GM18868 (cell line): ENCODE measurements at regions not wholly inside any gene's neighbourhood (a gene's known extent, or its start where the extent isn't known, plus 50 kb on each side); places are given as distances from the start of the nearest gene placed in this dataset.
"Not testable (repeated sequence)": the region's sequence is repeated elsewhere in the genome, so short reads cannot be mapped to it uniquely, and the experiment has no call there.

Source experiments
- ATAC-seq: cut with Tn5 transposase; IDR thresholded peaks from one replicate; pipeline ENCODE4 v1.9.1; 2021; ENCODE audit warnings: mild to moderate bottlenecking, moderate library complexity; ENCODE audit not compliant: unreplicated experiment

GRCh38 chr2:62335612-62336011, 139.7 kb downstream of the B3GNT2 start:
- no peak for ATAC-seq

GRCh38 chr2:62334440-62335058, 138.6 kb downstream of the B3GNT2 start:
- ATAC-seq: peak; percentile 66

DNA sequence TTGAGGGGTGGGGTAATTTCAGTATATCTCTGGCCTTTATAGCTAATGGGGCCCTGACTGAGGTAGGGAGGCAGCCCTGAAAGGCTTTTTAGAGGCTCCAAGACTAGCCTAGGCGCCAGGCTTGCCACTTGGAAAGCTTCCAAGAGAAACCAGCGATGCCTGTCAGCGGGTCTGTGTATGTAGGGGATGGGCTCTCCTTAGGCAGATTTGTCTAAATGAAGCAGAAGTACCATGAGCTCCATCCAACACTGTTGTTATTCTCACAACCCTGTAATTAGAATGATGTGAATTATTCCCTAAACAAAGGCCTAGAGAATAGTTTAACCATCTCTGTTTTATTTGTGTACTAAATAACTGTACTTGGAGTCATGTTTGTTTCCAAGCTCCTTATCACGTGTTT, 138.1 kb downstream of the B3GNT2 start:
- ATAC-seq: no peak

GRCh38 chr2:62330959-62331358, 135.0 kb downstream of the B3GNT2 start:
- ATAC-seq: no peak

DNA sequence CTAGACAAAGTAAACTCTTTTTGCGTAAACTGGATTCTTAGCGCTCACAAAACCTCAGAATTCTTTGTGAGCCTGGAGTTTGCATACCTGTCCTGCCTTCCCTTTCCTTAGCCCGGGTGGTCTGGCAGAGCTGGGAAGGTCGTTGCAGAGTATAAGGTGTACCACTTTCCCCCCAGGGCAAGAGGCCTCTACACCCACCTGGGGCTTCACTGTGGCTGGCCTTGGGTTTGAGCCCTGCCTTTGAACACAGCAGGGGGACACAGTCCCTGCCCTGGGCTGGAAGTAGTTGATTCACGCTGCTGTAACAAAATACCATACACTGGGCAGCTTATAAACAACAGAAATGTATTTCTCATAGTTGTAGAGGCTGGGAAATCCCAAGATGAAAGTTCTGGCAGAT, 133.9 kb downstream of the B3GNT2 start:
- ATAC-seq: no peak

DNA sequence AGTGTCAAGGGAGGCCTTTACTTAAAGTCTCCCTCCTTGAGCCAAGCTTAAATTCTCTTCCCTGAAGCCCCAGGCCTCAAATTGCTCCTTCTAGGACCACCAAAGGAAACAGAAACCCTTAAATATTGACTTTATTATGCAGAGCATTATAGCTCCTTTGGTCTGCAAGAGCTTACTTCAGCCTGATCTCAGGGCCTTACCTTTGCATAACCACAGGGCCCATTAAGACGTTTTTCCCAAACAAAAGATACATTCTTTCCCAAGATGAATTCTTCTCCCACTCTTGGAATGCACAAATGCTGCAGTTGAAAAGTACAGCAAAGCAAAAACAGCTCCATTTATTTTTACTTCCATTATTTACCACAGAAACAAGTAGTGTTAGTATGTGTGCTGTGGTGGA, 130.8 kb downstream of the B3GNT2 start:
- no peak for ATAC-seq

DNA sequence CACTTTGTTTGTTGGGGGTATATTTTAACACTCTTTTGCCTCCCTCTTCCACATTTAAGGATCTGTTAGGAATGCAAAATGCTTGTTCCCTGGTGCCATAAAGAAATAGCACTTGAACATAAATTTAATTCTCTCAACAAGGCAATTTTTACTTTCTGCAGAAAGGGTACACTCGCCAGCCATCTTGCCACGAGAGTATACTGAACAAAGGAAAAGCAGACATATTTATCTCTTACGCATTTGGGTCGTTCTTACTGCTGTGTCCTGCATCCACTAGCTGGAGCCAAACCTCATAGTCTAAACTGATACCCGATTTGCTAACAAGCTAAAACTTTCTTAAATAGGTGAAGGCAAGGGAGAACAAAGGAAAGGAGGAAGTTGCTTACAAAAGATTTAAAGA, 129.5 kb downstream of the B3GNT2 start:
- ATAC-seq: no peak

GRCh38 chr2:62321380-62322289, 125.7 kb downstream of the B3GNT2 start:
- ATAC-seq: no peak

DNA sequence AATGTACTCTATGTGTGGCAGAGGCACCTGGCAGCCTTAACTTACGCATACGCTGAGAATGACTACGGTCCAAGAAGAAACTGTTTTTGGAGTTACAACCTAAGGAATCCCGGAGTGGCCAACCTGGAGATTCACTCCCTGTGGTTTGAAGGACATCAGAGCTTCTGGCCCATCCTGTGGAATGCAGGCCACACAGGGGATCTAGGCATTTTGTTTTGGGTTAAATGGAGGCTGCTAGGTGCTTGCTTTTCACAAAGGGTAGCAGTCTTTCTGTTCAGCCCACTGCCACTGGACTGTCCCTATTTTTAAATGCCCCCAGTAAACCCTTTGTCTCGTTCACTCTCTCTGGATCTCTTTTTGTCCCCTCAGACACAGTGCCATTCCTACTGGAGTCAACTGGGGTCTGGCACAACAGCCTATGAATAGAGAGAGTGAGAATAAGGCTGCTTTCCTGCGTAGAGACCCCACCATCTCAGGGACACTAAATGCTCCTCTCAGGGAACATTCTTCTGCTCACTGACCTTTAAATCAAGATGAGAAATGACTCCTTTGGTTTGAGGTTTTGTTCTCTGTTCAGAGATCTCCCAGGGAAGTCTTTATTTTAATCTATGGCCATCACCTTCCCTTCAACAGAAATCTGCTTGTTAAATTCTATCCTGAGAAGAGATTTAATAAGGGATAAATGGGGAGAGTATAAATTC, 124.9 kb downstream of the B3GNT2 start:
- no peak for ATAC-seq

DNA sequence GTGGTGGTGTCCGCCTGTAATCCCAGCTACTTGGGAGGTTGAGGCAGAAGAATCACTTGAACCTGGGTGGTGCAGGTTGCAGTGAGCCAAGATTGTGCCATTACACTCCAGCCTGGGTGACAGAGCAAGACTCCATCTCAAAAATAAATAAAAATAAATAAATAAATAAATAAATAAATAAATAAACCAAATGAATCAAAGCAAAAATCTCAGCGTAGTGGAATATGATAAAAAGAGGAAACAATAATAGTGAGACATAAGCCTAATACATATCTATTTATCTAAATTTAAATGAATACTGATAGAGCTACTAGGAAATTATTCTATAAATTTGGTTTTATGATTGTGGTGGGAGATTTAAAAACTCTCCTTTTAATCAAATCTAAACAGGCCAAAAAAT, 124.2 kb downstream of the B3GNT2 start:
- ATAC-seq: not testable (repeated sequence)

DNA sequence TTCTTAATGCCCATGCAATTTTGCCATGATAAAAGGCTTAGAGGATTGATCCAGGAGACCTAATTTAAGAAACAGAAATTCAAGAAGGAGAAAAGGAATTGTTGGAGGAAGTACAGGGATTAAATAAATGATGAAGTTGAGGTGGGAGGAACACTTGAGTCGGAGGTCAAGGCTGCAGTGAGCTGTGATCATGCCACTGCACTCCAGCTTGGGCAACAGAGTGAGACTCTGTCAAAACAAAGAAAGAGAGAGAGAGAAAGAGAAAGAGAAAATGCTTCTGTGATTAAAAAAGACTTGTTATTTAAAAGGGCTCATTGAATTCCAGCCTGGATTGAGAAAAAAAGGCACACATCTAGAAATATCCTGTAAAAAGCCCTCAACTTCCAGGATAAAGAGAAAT, 123.2 kb downstream of the B3GNT2 start:
- no peak for ATAC-seq

GRCh38 chr2:62315476-62315875, 119.6 kb downstream of the B3GNT2 start:
- ATAC-seq: no peak

GRCh38 chr2:62314291-62314690, 118.4 kb downstream of the B3GNT2 start:
- ATAC-seq: no peak

DNA sequence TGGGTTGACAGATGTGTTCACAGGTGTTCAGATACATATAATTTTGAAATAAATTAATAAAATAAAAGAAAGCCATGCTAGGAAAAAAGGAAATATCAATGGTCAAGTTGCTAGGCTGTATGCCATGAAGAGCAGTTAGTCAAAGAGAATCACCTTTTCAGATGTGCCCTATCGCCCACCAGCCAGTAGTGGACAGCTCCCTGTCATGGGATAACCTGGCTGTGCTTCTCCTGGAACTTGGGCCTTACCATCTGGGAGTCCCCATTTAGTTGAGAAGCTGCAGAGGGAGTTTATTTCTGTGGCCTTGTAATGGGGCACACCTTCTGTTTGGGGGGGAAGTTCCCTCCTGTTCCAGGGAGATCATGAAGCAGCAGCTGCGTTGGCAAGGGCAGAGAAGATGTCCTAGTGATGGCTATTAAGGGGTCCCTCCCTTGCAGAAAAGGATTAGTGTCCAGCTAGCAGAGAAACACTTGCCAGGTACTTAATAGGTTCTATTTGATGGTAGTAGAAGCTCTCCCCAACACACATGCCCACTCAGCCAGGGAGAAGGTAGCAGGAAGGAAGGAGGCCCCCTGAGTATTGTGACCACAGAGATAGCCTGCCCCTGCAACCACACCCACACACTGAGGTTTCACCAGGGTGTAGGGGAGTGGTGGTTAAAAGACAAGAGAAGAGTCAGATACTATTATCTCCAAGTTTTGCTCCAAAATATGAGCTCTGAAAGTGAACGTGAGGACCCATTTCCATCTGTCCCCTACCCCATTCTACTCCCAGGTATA, 117.7 kb downstream of the B3GNT2 start:
- peak; percentile 77 for ATAC-seq

DNA sequence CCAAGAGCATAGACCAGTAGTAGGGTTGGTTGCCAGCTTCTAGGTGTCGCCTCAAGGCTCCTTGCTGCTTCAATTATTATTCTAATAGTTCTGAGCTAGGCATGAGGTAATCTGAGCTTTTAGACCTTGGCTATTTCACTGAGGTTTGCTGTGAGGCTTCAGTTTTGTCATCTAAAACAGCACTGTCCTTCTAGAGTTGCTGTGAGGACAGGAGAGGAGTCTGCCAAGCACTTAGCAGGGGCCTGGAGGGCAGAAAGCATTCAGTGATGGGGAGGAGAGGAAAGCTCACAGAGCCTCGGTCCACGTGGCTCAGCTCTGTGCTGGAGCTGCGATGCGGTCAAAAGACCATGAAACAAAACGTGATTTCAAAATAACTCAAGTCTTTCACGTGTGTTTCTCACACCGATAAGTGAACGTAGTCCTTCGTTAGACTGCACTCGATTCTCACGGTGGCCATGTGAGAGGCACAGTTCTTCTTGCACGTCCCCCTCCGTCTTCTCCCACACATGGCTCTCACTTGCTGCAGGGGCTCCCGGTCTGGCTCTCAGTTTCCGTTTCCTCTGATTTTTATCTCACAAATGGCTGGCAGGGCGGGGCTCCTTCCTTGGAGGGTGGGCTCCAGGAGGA, 113.7 kb downstream of the B3GNT2 start:
- peak; percentile 57 for ATAC-seq

DNA sequence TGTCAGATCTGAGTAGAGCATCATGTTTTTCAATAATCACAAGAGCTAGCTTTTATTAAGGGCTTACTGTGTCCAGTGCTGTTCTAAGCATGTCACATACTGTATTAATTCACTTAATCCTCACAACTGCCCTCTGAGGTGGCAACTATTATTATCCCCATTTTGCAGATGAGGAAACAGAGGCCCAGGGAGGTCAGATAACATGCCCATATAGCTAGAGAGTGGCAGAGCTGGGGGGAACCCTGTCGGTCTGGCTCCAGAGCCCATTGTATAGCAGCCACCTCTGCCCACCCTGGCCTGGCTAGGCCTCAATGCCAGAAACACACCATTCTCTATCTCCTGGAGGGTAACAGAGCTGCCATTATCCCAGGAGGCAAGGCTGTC, 113.2 kb downstream of the B3GNT2 start:
- no peak for ATAC-seq

GRCh38 chr2:62307469-62308389, 111.8 kb downstream of the B3GNT2 start:
- ATAC-seq: no peak

DNA sequence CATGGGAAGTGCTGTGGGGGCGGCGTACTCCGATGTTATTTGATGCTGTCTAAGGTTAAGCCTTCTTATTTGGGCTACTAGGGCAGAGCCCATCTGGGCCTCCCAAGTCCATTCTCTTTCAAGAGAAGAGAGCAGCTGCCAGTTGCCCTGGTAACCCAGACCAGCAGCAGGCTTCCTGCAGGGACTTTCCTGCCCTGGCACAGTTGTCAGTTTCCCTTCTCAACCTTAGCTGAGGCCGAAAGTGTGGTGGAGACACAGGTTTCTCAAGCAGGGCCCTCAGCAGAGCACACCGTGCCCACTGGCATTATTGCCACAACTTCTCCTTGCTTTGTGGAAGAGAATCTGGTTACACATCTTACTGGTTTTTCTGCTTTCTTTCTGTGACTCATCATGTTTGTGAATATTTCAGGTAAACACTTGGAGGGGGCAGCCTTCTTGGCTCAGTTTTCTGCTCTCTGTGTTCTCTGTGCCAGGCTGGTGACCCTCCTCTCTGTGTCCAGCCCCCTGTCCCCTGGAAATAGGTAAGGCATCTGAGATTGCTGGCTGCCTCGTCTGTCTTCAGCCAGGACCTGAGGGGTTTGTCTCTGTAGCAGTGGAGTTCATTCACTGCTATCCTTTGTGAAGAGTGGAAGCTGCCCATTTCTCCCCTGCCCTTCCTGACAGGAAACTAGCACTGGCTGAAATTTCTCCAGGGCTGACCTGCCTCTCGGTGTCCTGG, 111.0 kb downstream of the B3GNT2 start:
- peak; percentile 39 for ATAC-seq
